Loucy (cell line): ENCODE measurements at regions not wholly inside any gene's neighbourhood (a gene's known extent, or its start where the extent isn't known, plus 50 kb on each side); places are given as distances from the start of the nearest gene placed in this dataset.

Source experiments
- H2AFZ ChIP-seq: fragments of 200-600 bp; sonication (generic); 2 replicates; pipeline ENCODE4 v1.6.0; 2016; ENCODE audit warnings: antibody characterized with exemption, mild to moderate bottlenecking, low read length, moderate library complexity
- H3F3A ChIP-seq: fragments of 200-600 bp; 2 replicates; pipeline ENCODE4 v1.6.0; 2016; ENCODE audit warnings: antibody characterized with exemption, low read depth, mild to moderate bottlenecking
- H3K27me3 ChIP-seq: fragments of 200-600 bp; sonication (generic); 2 replicates; pipeline ENCODE4 v1.6.1; 2014; ENCODE audit warnings: low read length, mild to moderate bottlenecking; ENCODE audit not compliant: insufficient read depth, poor library complexity, severe bottlenecking
- H3K36me3 ChIP-seq: fragments of 200-600 bp; sonication (generic); 2 replicates; pipeline ENCODE4 v1.6.1; 2016; ENCODE audit warnings: low read length; ENCODE audit not compliant: insufficient read depth
- H3K4me1 ChIP-seq: fragments of 200-600 bp; sonication (generic); 2 replicates; pipeline ENCODE4 v1.5.1; 2014; ENCODE audit warnings: low read length, mild to moderate bottlenecking; ENCODE audit not compliant: insufficient read depth, poor library complexity, severe bottlenecking
- H3K4me2 ChIP-seq: fragments of 200-600 bp; sonication (generic); 2 replicates; pipeline ENCODE4 v1.6.0; 2014; ENCODE audit warnings: antibody characterized with exemption, low read length, low read depth, mild to moderate bottlenecking; ENCODE audit not compliant: poor library complexity, severe bottlenecking
- H3K4me3 ChIP-seq: fragments of 200-600 bp; sonication (generic); 2 replicates; pipeline ENCODE4 v1.5.1; 2014; ENCODE audit warnings: low read length, mild to moderate bottlenecking, mixed read lengths; ENCODE audit not compliant: poor library complexity, severe bottlenecking
- H3K79me2 ChIP-seq: fragments of 200-600 bp; sonication (generic); 2 replicates; pipeline ENCODE4 v1.6.1; 2014; ENCODE audit warnings: low read length; ENCODE audit not compliant: insufficient read depth
- H3K9ac ChIP-seq: fragments of 200-600 bp; sonication (generic); 2 replicates; pipeline ENCODE4 v1.6.0; 2014; ENCODE audit warnings: mild to moderate bottlenecking, low read depth, low read length, moderate library complexity; ENCODE audit not compliant: poor library complexity, severe bottlenecking
- H3K9me2 ChIP-seq: fragments of 200-600 bp; sonication (generic); replicated peaks from 2 replicates; pipeline ENCODE4 v1.6.1; 2016; ENCODE audit warnings: low read depth, low read length, mixed read lengths
- H3K9me3 ChIP-seq: fragments of 200-600 bp; sonication (generic); 2 replicates; pipeline ENCODE4 v1.6.1; 2014; ENCODE audit warnings: mild to moderate bottlenecking, antibody characterized with exemption, low read length, low read depth; ENCODE audit not compliant: insufficient read depth
- H4K20me1 ChIP-seq: fragments of 200-600 bp; sonication (generic); 2 replicates; pipeline ENCODE4 v1.6.0; 2014; ENCODE audit warnings: antibody characterized with exemption, low read length, mild to moderate bottlenecking; ENCODE audit not compliant: insufficient read depth, poor library complexity, severe bottlenecking
- EZH2phosphoT487 ChIP-seq: fragments of 200-600 bp; IDR thresholded peaks from 2 replicates; pipeline ENCODE4 v1.6.1; 2018; ENCODE audit warnings: antibody characterized with exemption, mild to moderate bottlenecking, moderate library complexity, borderline replicate concordance
- TF ChIP-seq, protein P1 (sequence below): fragments of 200-600 bp; sonication (generic); conservative IDR thresholded peaks from 2 replicates; pipeline ENCODE4 v1.5.1; 2014; ENCODE audit warnings: mild to moderate bottlenecking, antibody characterized with exemption, low read length

DNA sequence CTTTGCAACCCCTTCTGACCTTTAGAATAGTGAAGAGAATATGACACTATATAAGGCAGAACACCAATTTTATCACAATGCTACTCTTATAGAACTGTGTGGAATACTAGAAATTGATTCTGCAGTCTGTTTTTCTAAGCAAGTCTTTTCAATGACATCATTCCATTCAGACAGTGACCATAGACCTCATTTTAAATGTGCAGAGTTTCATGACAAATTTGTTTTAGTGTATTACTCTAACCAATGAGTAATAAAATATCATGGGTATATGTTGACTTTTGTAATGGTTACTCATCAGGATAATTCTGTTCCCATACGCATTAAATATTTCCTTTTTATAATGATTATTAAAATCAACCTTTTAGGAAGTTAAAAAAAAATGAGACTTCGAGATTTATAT, 219.9 kb downstream of the COX7C start:
- no peak overlapping the region for H3K9ac ChIP-seq
- no peaks in the 10 kb centered on the region for H3K4me1 ChIP-seq
- no peak overlapping the region for H3K4me2 ChIP-seq
- H3K27me3 ChIP-seq: no peaks in the 10 kb centered on the region
- H3K79me2 ChIP-seq: no peaks in the 10 kb centered on the region
- no peaks in the 10 kb centered on the region for H4K20me1 ChIP-seq
- H3K9me3 ChIP-seq: no peaks in the 10 kb centered on the region
- TF ChIP-seq, protein P1, sequence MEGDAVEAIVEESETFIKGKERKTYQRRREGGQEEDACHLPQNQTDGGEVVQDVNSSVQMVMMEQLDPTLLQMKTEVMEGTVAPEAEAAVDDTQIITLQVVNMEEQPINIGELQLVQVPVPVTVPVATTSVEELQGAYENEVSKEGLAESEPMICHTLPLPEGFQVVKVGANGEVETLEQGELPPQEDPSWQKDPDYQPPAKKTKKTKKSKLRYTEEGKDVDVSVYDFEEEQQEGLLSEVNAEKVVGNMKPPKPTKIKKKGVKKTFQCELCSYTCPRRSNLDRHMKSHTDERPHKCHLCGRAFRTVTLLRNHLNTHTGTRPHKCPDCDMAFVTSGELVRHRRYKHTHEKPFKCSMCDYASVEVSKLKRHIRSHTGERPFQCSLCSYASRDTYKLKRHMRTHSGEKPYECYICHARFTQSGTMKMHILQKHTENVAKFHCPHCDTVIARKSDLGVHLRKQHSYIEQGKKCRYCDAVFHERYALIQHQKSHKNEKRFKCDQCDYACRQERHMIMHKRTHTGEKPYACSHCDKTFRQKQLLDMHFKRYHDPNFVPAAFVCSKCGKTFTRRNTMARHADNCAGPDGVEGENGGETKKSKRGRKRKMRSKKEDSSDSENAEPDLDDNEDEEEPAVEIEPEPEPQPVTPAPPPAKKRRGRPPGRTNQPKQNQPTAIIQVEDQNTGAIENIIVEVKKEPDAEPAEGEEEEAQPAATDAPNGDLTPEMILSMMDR: no peak
- no peak for TF ChIP-seq EZH2phosphoT487
- no peak overlapping the region for H2AFZ ChIP-seq
- no peaks in the 10 kb centered on the region for H3F3A ChIP-seq
- H3K9me2 ChIP-seq: no peaks in the 10 kb centered on the region
- H3K36me3 ChIP-seq: no peaks in the 10 kb centered on the region
- no peak overlapping the region for H3K4me3 ChIP-seq

DNA sequence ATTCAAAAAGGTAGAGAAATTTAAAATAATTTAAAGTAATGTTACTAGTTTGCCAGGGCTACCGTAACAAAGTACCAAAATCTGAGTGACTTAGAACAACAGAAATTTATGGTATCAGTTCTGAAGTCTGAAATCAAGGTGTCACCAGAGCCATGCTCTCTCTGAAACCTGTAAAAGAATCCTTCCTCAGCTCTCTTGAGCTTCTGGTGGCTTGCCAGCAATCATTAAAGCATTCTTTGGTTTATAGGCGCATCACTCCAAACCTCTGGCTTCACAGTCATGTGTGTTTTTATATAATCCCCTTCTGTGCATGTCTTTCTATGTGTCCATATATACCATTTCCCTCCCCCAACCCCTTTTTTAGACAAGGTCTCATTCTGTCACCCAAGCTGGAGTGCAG, 220.3 kb downstream of the COX7C start:
- no peak for TF ChIP-seq EZH2phosphoT487
- TF ChIP-seq, protein P1: no peak
- Histone ChIP-seq H3F3A (no peaks in the 10 kb centered on the region), H3K9me2 (no peaks in the 10 kb centered on the region), H3K9ac (no peak overlapping the region), H4K20me1 (no peaks in the 10 kb centered on the region), H3K79me2 (no peaks in the 10 kb centered on the region), H3K36me3 (no peaks in the 10 kb centered on the region), H2AFZ (no peak overlapping the region), H3K27me3 (no peaks in the 10 kb centered on the region), H3K4me2 (no peak overlapping the region), H3K4me1 (no peaks in the 10 kb centered on the region), H3K9me3 (no peaks in the 10 kb centered on the region), H3K4me3 (no peak overlapping the region)

DNA sequence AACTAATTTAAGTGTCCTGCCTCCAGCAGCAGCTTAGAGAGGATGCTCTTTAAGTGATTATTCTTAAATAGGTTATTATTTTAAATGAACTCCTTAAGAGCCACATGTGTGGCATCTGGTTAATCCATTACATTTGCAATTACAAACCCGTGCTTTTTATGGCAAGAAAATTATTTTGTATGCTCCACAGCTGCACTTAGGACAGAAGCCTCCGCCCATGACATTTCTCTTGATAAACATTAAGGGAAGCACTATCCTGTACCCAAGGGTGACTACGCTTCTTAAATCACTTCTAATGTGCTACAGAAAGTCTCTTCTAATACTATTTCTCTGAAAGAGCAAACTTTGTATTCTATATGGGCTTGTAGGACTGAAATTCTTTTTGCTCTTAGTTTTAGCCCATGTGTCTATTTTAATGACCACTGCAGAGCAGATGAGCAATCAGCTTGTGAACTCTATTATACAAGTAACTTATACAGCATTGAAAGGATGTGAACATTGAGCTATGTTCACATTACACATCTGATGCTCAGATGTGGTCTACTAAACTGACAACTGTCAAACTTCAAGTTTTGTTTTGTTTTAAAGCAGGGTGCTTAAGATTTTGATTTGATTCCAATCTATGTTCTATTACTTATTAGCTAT, 223.4 kb downstream of the COX7C start:
- Histone ChIP-seq H3K27me3 (no peaks in the 10 kb centered on the region), H3K9me3 (no peaks in the 10 kb centered on the region), H4K20me1 (no peaks in the 10 kb centered on the region), H3F3A (no peaks in the 10 kb centered on the region), H3K36me3 (no peaks in the 10 kb centered on the region), H3K4me3 (no peak overlapping the region), H3K79me2 (no peaks in the 10 kb centered on the region), H3K4me2 (no peak overlapping the region), H3K4me1 (no peaks in the 10 kb centered on the region), H3K9ac (no peak overlapping the region), H2AFZ (no peak overlapping the region), H3K9me2 (no peaks in the 10 kb centered on the region)
- no peak for TF ChIP-seq EZH2phosphoT487
- TF ChIP-seq, protein P1: no peak
